ENCODE measurements at regions not wholly inside any gene's neighbourhood (a gene's known extent, or its start where the extent isn't known, plus 50 kb on each side); places are given as distances from the start of the nearest gene placed in this dataset.

GRCh38 chr9:116048081-116048480, 105.5 kb upstream of the PAPPA start:
- no TSS peak for BruUV-seq (replicated peaks)
- no peak for FAIRE-seq

More at GRCh38 chr9:116048081-116048480, 105.5 kb upstream of the PAPPA start:
- Histone ChIP-seq H3K9ac (ENCODE audit: insufficient read depth, low read depth, low read length) (no peak overlapping the region), H3K4me3 (replicated peaks in 1 of 3; ENCODE audit: insufficient read depth in 1 of 3, low read depth in 2 of 3, low read length in 3 of 3) (no peak overlapping the region), H3K4me2 (ENCODE audit: low read depth, low read length) (no peak overlapping the region), H4K20me1 (ENCODE audit: insufficient read depth, low read length) (no peaks in the 10 kb centered on the region), H3K36me3 (replicated peaks in 1 of 2; ENCODE audit: control insufficient read depth in 1 of 2, insufficient read depth in 2 of 2, low read length in 2 of 2) (no peaks in the 10 kb centered on the region), H3K79me2 (ENCODE audit: insufficient read depth, low read length) (no peaks in the 10 kb centered on the region), H3K9me3 (ENCODE audit: low read length) (no peaks in the 10 kb centered on the region), H3K4me1 (ENCODE audit: insufficient read depth, low read length) (no peaks in the 10 kb centered on the region), H3K27ac (ENCODE audit: extremely low read length, insufficient read depth, low read length) (no peak overlapping the region), H2AFZ (ENCODE audit: low read length) (no peak overlapping the region), H3K27me3 (ENCODE audit: control insufficient read depth in 1 of 2, insufficient read depth in 2 of 2, low read length in 2 of 2) (no peaks in the 10 kb centered on the region)
- no peak for ATAC-seq
- DNase-seq (ENCODE audit: low spot score), result no peak
- in situ Hi-C loops (cut with HindIII; ENCODE audit: extremely low pct_ligation_motif_present, low pct_unique_long_range_greater_than_20kb), result loop anchor here (25.0 kb wide), 1 partner anchor 89 kb away; no protein-coding TSS in a partner anchor
- ChIA-PET CTCF (ENCODE audit: low intra/inter-chr PET ratio, low total read pairs) (no interaction called here), POLR2A (no interaction called here)
- TF ChIP-seq JARID2 (CRISPR knock-in tag; IDR thresholded peaks at IDR 0.05; ENCODE audit: insufficient replicate concordance) (no peak), STAT6 (CRISPR knock-in tag; IDR thresholded peaks at IDR 0.05; ENCODE audit: borderline replicate concordance) (no peak), FOXK1 (CRISPR knock-in tag; IDR thresholded peaks at IDR 0.05; ENCODE audit: borderline replicate concordance, low read depth) (no peak), ZNF749 (CRISPR knock-in tag; IDR thresholded peaks at IDR 0.05; ENCODE audit: borderline replicate concordance) (no peak), ZNF703 (CRISPR knock-in tag; IDR thresholded peaks at IDR 0.05; ENCODE audit: borderline replicate concordance) (no peak), KLF9 (CRISPR knock-in tag; IDR thresholded peaks at IDR 0.05; ENCODE audit: low read depth) (no peak), MAZ (IDR thresholded peaks at IDR 0.05; ENCODE audit: borderline replicate concordance, low read depth, low read length) (no peak), MAZ (CRISPR knock-in tag; IDR thresholded peaks at IDR 0.05; ENCODE audit: low read depth) (no peak), FOXJ3 (CRISPR knock-in tag; IDR thresholded peaks at IDR 0.05; ENCODE audit: borderline replicate concordance) (no peak), BCLAF1 (IDR thresholded peaks at IDR 0.05) (no peak), RERE (CRISPR knock-in tag; IDR thresholded peaks at IDR 0.05; ENCODE audit: low read depth) (no peak), XRCC5 (optimal IDR thresholded peaks at IDR 0.05; ENCODE audit: low read length) (no peak), FOSL1 (CRISPR knock-in tag; IDR thresholded peaks at IDR 0.05; ENCODE audit: borderline replicate concordance) (no peak)
- WGBS (ENCODE audit: low lambda C conversion rate), result 0% methylated on average over 2 of the region's 2 CpGs
- intact Hi-C loops (cut with micrococcal nuclease; ENCODE audit: unreplicated experiment), result no loop called here
